ENCODE measurements at regions not wholly inside any gene's neighbourhood (a gene's known extent, or its start where the extent isn't known, plus 50 kb on each side); places are given as distances from the start of the nearest gene placed in this dataset.

- CTCF ChIA-PET: no interaction called here
- POLR2A ChIA-PET: no interaction called here
- H3K4me3 ChIP-seq (ENCODE audit: low read depth, low read length): no peak overlapping the region
- no peaks in the 10 kb centered on the region for H3K27me3 ChIP-seq (ENCODE audit: control insufficient read depth, insufficient read depth, low read length)
- no peak for DNase-seq (ENCODE audit: low read depth, low spot score)
- H3K27ac ChIP-seq (ENCODE audit: low read depth, low read length): no peak overlapping the region
- no peaks in the 10 kb centered on the region; the same call in 1 of the 2 replicates for H3K9me3 ChIP-seq (ENCODE audit: control insufficient read depth, insufficient read depth, low read length)
- no peak for TF ChIP-seq CTCF (IDR thresholded peaks at IDR 0.05; ENCODE audit: low read depth, low read length)
Measured at GRCh38 chr7:42662862-42663261, 249.0 kb downstream of the C7orf25 start.

GRCh38 chr7:42661312-42661711 is 250.6 kb downstream of the C7orf25 start:
- Histone ChIP-seq H3K27me3 (ENCODE audit: control insufficient read depth, insufficient read depth, low read length) (no peaks in the 10 kb centered on the region), H3K9me3 (ENCODE audit: control insufficient read depth, insufficient read depth, low read length) (no peaks in the 10 kb centered on the region), H3K4me3 (ENCODE audit: low read depth, low read length) (no peak overlapping the region), H3K27ac (ENCODE audit: low read depth, low read length) (no peak overlapping the region)
- no peak for TF ChIP-seq CTCF (IDR thresholded peaks at IDR 0.05; ENCODE audit: low read depth, low read length)
- CTCF ChIA-PET: no interaction called here
- no peak for DNase-seq (ENCODE audit: low read depth, low spot score)
- POLR2A ChIA-PET: no interaction called here

GRCh38 chr7:42650701-42651100 is 261.2 kb downstream of the C7orf25 start:
- no peak for TF ChIP-seq CTCF (IDR thresholded peaks at IDR 0.05; ENCODE audit: low read depth, low read length)
- Histone ChIP-seq H3K27ac (ENCODE audit: low read depth, low read length) (no peak overlapping the region), H3K9me3 (ENCODE audit: control insufficient read depth, insufficient read depth, low read length) (no peaks in the 10 kb centered on the region), H3K27me3 (ENCODE audit: control insufficient read depth, insufficient read depth, low read length) (no peaks in the 10 kb centered on the region), H3K4me3 (ENCODE audit: low read depth, low read length) (no peak overlapping the region)
- ChIA-PET POLR2A (no interaction called here), CTCF (no interaction called here)
- DNase-seq (ENCODE audit: low read depth, low spot score): no peak

GRCh38 chr7:42650171-42650570 is 261.7 kb downstream of the C7orf25 start:
- DNase-seq (ENCODE audit: low read depth, low spot score): no peak
- Histone ChIP-seq H3K4me3 (ENCODE audit: low read depth, low read length) (no peak overlapping the region), H3K27me3 (ENCODE audit: control insufficient read depth, insufficient read depth, low read length) (no peaks in the 10 kb centered on the region), H3K9me3 (ENCODE audit: control insufficient read depth, insufficient read depth, low read length) (no peaks in the 10 kb centered on the region), H3K27ac (ENCODE audit: low read depth, low read length) (no peak overlapping the region)
- ChIA-PET POLR2A (no interaction called here), CTCF (no interaction called here)
- no peak for TF ChIP-seq CTCF (IDR thresholded peaks at IDR 0.05; ENCODE audit: low read depth, low read length)

GRCh38 chr7:42645906-42646305 is 266.0 kb downstream of the C7orf25 start:
- H3K27ac ChIP-seq (ENCODE audit: low read depth, low read length): no peak overlapping the region
- H3K4me3 ChIP-seq (ENCODE audit: low read depth, low read length): no peak overlapping the region
- CTCF ChIA-PET: interaction anchor here (1.0 kb wide), 1 partner anchor 666 kb away, joined by 3 read pairs; no protein-coding TSS in a partner anchor
- POLR2A ChIA-PET: no interaction called here
- no peak for DNase-seq (ENCODE audit: low read depth, low spot score)
- H3K9me3 ChIP-seq (ENCODE audit: control insufficient read depth, insufficient read depth, low read length): no peaks in the 10 kb centered on the region
- no peaks in the 10 kb centered on the region for H3K27me3 ChIP-seq (ENCODE audit: control insufficient read depth, insufficient read depth, low read length)
- TF ChIP-seq CTCF (IDR thresholded peaks at IDR 0.05; ENCODE audit: low read depth, low read length): no peak
